ENCODE measurements at regions not wholly inside any gene's neighbourhood (a gene's known extent, or its start where the extent isn't known, plus 50 kb on each side); places are given as distances from the start of the nearest gene placed in this dataset.

- DNase-seq, result no peak
- TF ChIP-seq CTCF (IDR thresholded peaks at IDR 0.05; ENCODE audit: insufficient read depth in 1 of 2, low read depth in 1 of 2, low read length in 1 of 2, severe bottlenecking in 1 of 2, unreplicated experiment in 1 of 2), result no peak
- Histone ChIP-seq H3K4me1 (no peaks in the 10 kb centered on the region), H3K36me3 (ENCODE audit: control insufficient read depth, insufficient read depth, low read length) (no peaks in the 10 kb centered on the region), H3K9me3 (no peaks in the 10 kb centered on the region), H3K4me3 (ENCODE audit: low read depth, low read length) (no peak overlapping the region), H3K27me3 (replicated peaks; ENCODE audit: control insufficient read depth, insufficient read depth, low read length) (no peaks in the 10 kb centered on the region)
- Mint-ChIP-seq H3K36me3 (ENCODE audit: insufficient read depth, unreplicated experiment) (no peaks in the 10 kb centered on the region), H3K27me3 (ENCODE audit: insufficient read depth, unreplicated experiment) (peaks cover 9% of the 10 kb centered on the region), H3K27ac (ENCODE audit: unreplicated experiment) (no peak overlapping the region), H3K9me3 (ENCODE audit: unreplicated experiment) (no peaks in the 10 kb centered on the region), H3K4me3 (ENCODE audit: unreplicated experiment) (no peak overlapping the region), H3K4me1 (ENCODE audit: low read depth, unreplicated experiment) (no peaks in the 10 kb centered on the region)
- no TSS peak for BruUV-seq (replicated peaks)
- CTCF ChIA-PET, result no interaction called here
- intact Hi-C loops (cut with micrococcal nuclease; ENCODE audit: unreplicated experiment), result loop anchor here (10.0 kb wide), 1 partner anchor 92 kb away; no protein-coding TSS in a partner anchor
- POLR2A ChIA-PET, result no interaction called here
Measured at GRCh38 chr21:27036736-27037301, 69.9 kb upstream of the ADAMTS5 start.

- H3K4me1 Mint-ChIP-seq (ENCODE audit: low read depth, unreplicated experiment), result no peaks in the 10 kb centered on the region
- H3K27me3 Mint-ChIP-seq (ENCODE audit: insufficient read depth, unreplicated experiment), result peaks cover 9% of the 10 kb centered on the region
- ChIA-PET CTCF (no interaction called here), POLR2A (no interaction called here)
- Histone ChIP-seq H3K4me1 (no peaks in the 10 kb centered on the region), H3K4me3 (ENCODE audit: low read depth, low read length) (no peak overlapping the region), H3K9me3 (no peaks in the 10 kb centered on the region), H3K36me3 (ENCODE audit: control insufficient read depth, insufficient read depth, low read length) (no peaks in the 10 kb centered on the region), H3K27me3 (replicated peaks; ENCODE audit: control insufficient read depth, insufficient read depth, low read length) (no peaks in the 10 kb centered on the region)
- no peak for DNase-seq
- TF ChIP-seq CTCF (IDR thresholded peaks at IDR 0.05; ENCODE audit: insufficient read depth in 1 of 2, low read depth in 1 of 2, low read length in 1 of 2, severe bottlenecking in 1 of 2, unreplicated experiment in 1 of 2), result no peak
- H3K27ac Mint-ChIP-seq (ENCODE audit: unreplicated experiment), result no peak overlapping the region
- H3K36me3 Mint-ChIP-seq (ENCODE audit: insufficient read depth, unreplicated experiment), result no peaks in the 10 kb centered on the region
- no TSS peak for BruUV-seq (replicated peaks)
- intact Hi-C loops (cut with micrococcal nuclease; ENCODE audit: unreplicated experiment), result loop anchor here (10.0 kb wide), 1 partner anchor 91 kb away; no protein-coding TSS in a partner anchor
- H3K9me3 Mint-ChIP-seq (ENCODE audit: unreplicated experiment), result no peaks in the 10 kb centered on the region
- no peak overlapping the region for H3K4me3 Mint-ChIP-seq (ENCODE audit: unreplicated experiment)
Measured at GRCh38 chr21:27035791-27036190, 68.9 kb upstream of the ADAMTS5 start.

- CTCF ChIA-PET, result no interaction called here
- no TSS peak for BruUV-seq (replicated peaks)
- no peaks in the 10 kb centered on the region for H3K9me3 ChIP-seq
- no peaks in the 10 kb centered on the region for H3K36me3 ChIP-seq (ENCODE audit: control insufficient read depth, insufficient read depth, low read length)
- POLR2A ChIA-PET, result no interaction called here
- H3K27me3 ChIP-seq (replicated peaks; ENCODE audit: control insufficient read depth, insufficient read depth, low read length), result no peaks in the 10 kb centered on the region
- no peak for TF ChIP-seq CTCF (IDR thresholded peaks at IDR 0.05; ENCODE audit: insufficient read depth in 1 of 2, low read depth in 1 of 2, low read length in 1 of 2, severe bottlenecking in 1 of 2, unreplicated experiment in 1 of 2)
- intact Hi-C loops (cut with micrococcal nuclease; ENCODE audit: unreplicated experiment), result loop anchor here (10.0 kb wide), 1 partner anchor 90 kb away; no protein-coding TSS in a partner anchor
- no peak for DNase-seq
- Mint-ChIP-seq H3K27ac (ENCODE audit: unreplicated experiment) (no peak overlapping the region), H3K27me3 (ENCODE audit: insufficient read depth, unreplicated experiment) (peaks cover 9% of the 10 kb centered on the region), H3K9me3 (ENCODE audit: unreplicated experiment) (no peaks in the 10 kb centered on the region), H3K4me1 (ENCODE audit: low read depth, unreplicated experiment) (no peaks in the 10 kb centered on the region), H3K4me3 (ENCODE audit: unreplicated experiment) (no peak overlapping the region), H3K36me3 (ENCODE audit: insufficient read depth, unreplicated experiment) (no peaks in the 10 kb centered on the region)
- no peak overlapping the region for H3K4me3 ChIP-seq (ENCODE audit: low read depth, low read length)
- H3K4me1 ChIP-seq, result no peaks in the 10 kb centered on the region
Measured at GRCh38 chr21:27034796-27035195, 67.9 kb upstream of the ADAMTS5 start.

All from Caco-2 (cell line).